MM.1S (cell line): ENCODE measurements at regions not wholly inside any gene's neighbourhood (a gene's known extent, or its start where the extent isn't known, plus 50 kb on each side); places are given as distances from the start of the nearest gene placed in this dataset.

Source experiments
- CTCF ChIP-seq: fragments of 300-600 bp; sonication (generic); IDR thresholded peaks from 2 replicates; pipeline ENCODE4 v1.5.1; 2016; ENCODE audit warnings: antibody characterized with exemption, low read length, mixed read lengths
- EZH2 ChIP-seq: fragments of 300-600 bp; sonication (generic); optimal IDR thresholded peaks from 2 replicates; pipeline ENCODE3; 2017; ENCODE audit warnings: low read depth, mild to moderate bottlenecking, antibody characterized with exemption, low read length, mixed read lengths
- EZH2phosphoT487 ChIP-seq: fragments of 300-600 bp; sonication (generic); IDR thresholded peaks from 2 replicates; pipeline ENCODE4 v1.6.1; 2018; ENCODE audit warnings: antibody characterized with exemption, low read length

- TF ChIP-seq EZH2 (no peak), CTCF (no peak), EZH2phosphoT487 (no peak)
Observed at GRCh38 chr22:44574057-44574639, 76.1 kb upstream of the RTL6 start.
